WTC11 (cell line): ENCODE measurements at regions not wholly inside any gene's neighbourhood (a gene's known extent, or its start where the extent isn't known, plus 50 kb on each side); places are given as distances from the start of the nearest gene placed in this dataset.

Experiments used
- ATF6 ChIP-seq: sonication (generic); formaldehyde crosslinking; IDR thresholded peaks from 2 replicates; pipeline ENCODE4 v1.8.1; 2023; ENCODE audit warnings: mild to moderate bottlenecking, missing genetic modification reagents
- CTCF ChIP-seq: fragments of 200-600 bp; IDR thresholded peaks from 2 replicates; pipeline ENCODE4 v1.8.0; 2022; ENCODE audit warnings: antibody characterized with exemption
- JUN ChIP-seq: sonication (generic); formaldehyde crosslinking; IDR thresholded peaks from 2 replicates; pipeline ENCODE4 v1.8.0; 2023; ENCODE audit warnings: mild to moderate bottlenecking, missing genetic modification reagents
- PREB ChIP-seq: sonication (generic); formaldehyde crosslinking; IDR thresholded peaks from 2 replicates; pipeline ENCODE4 v1.8.1; 2022; ENCODE audit warnings: mild to moderate bottlenecking, missing genetic modification reagents, moderate library complexity, borderline replicate concordance
- SP1 ChIP-seq: sonication (generic); formaldehyde crosslinking; conservative IDR thresholded peaks from 2 replicates; pipeline ENCODE4 v1.8.1; 2022; ENCODE audit warnings: missing genetic modification reagents
- ZNF138 ChIP-seq: sonication (generic); formaldehyde crosslinking; conservative IDR thresholded peaks from 2 replicates; pipeline ENCODE4 v1.8.1; 2022; ENCODE audit warnings: mild to moderate bottlenecking, moderate library complexity, missing genetic modification reagents
- ZNF232 ChIP-seq: sonication (generic); formaldehyde crosslinking; IDR thresholded peaks from 2 replicates; pipeline ENCODE4 v1.8.0; 2022; ENCODE audit warnings: mild to moderate bottlenecking, missing genetic modification reagents
- ZNF263 ChIP-seq: sonication (generic); formaldehyde crosslinking; IDR thresholded peaks from 2 replicates; pipeline ENCODE4 v1.8.1; 2022; ENCODE audit warnings: low read depth, mild to moderate bottlenecking, moderate library complexity, missing genetic modification reagents
- TF ChIP-seq, protein P1 (sequence below): sonication (generic); formaldehyde crosslinking; IDR thresholded peaks from 2 replicates; pipeline ENCODE4 v1.8.0; 2022; ENCODE audit warnings: missing genetic modification reagents

- TF ChIP-seq SP1 (CRISPR knock-in tag) (no peak), JUN (CRISPR knock-in tag) (no peak), ATF6 (CRISPR knock-in tag) (no peak), PREB (CRISPR knock-in tag) (no peak), CTCF (no peak), ZNF232 (no peak), ZNF138 (no peak), ZNF263 (no peak)
- TF ChIP-seq, protein P1, sequence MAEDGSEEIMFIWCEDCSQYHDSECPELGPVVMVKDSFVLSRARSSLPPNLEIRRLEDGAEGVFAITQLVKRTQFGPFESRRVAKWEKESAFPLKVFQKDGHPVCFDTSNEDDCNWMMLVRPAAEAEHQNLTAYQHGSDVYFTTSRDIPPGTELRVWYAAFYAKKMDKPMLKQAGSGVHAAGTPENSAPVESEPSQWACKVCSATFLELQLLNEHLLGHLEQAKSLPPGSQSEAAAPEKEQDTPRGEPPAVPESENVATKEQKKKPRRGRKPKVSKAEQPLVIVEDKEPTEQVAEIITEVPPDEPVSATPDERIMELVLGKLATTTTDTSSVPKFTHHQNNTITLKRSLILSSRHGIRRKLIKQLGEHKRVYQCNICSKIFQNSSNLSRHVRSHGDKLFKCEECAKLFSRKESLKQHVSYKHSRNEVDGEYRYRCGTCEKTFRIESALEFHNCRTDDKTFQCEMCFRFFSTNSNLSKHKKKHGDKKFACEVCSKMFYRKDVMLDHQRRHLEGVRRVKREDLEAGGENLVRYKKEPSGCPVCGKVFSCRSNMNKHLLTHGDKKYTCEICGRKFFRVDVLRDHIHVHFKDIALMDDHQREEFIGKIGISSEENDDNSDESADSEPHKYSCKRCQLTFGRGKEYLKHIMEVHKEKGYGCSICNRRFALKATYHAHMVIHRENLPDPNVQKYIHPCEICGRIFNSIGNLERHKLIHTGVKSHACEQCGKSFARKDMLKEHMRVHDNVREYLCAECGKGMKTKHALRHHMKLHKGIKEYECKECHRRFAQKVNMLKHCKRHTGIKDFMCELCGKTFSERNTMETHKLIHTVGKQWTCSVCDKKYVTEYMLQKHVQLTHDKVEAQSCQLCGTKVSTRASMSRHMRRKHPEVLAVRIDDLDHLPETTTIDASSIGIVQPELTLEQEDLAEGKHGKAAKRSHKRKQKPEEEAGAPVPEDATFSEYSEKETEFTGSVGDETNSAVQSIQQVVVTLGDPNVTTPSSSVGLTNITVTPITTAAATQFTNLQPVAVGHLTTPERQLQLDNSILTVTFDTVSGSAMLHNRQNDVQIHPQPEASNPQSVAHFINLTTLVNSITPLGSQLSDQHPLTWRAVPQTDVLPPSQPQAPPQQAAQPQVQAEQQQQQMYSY (CRISPR knock-in tag) = no peak
Observed at GRCh38 chr13:104805346-104805745, 1730.1 kb downstream of the EFNB2 start.
